Endothelial cell of umbilical vein (primary cell): ENCODE measurements at regions not wholly inside any gene's neighbourhood (a gene's known extent, or its start where the extent isn't known, plus 50 kb on each side); places are given as distances from the start of the nearest gene placed in this dataset.

Experiments used
- CTCF ChIP-seq, 2 donors: IDR thresholded peaks; 1 replicate in 1 of 2; 2 replicates in 1 of 2; pipeline ENCODE4 v1.5.1; 2011; ENCODE audit warnings: low read length in 2 of 2, mild to moderate bottlenecking in 2 of 2, moderate library complexity in 2 of 2, control low read depth in 1 of 2, inconsistent platforms in 1 of 2, low read depth in 1 of 2; ENCODE audit not compliant: insufficient read depth in 1 of 2; ENCODE audit errors: extremely low read depth in 1 of 2
- EZH2 ChIP-seq: IDR thresholded peaks from 2 replicates; pipeline ENCODE4 v1.6.1; 2012; ENCODE audit warnings: borderline replicate concordance, low read depth, mild to moderate bottlenecking, moderate library complexity, low read length, inconsistent platforms; ENCODE audit not compliant: severe bottlenecking
- GATA2 ChIP-seq: IDR thresholded peaks from 2 replicates; pipeline ENCODE4 v1.7.0; 2011; ENCODE audit warnings: low read depth, mild to moderate bottlenecking, moderate library complexity, mixed read lengths, low read length; ENCODE audit not compliant: insufficient read length, insufficient read depth
- MAX ChIP-seq: IDR thresholded peaks from 2 replicates; pipeline ENCODE4 v1.6.1; 2011; ENCODE audit not compliant: insufficient read depth, insufficient read length
- POLR2A ChIP-seq: IDR thresholded peaks from 2 replicates; pipeline ENCODE4 v1.6.1; 2012; ENCODE audit warnings: low read depth, mild to moderate bottlenecking, control low read depth, low read length
- POLR2AphosphoS5 ChIP-seq: IDR thresholded peaks from 2 replicates; pipeline ENCODE4 v1.6.1; 2012; ENCODE audit warnings: low read depth, mild to moderate bottlenecking, control low read depth, low read length, moderate library complexity; ENCODE audit not compliant: insufficient read depth

- TF ChIP-seq CTCF (IDR thresholded peaks at IDR 0.05; ENCODE audit: extremely low read depth in 1 of 2, insufficient read depth in 1 of 2, low read depth in 1 of 2, low read length in 2 of 2) (no peak), POLR2A (no peak), EZH2 (no peak), GATA2 (no peak), POLR2AphosphoS5 (no peak), MAX (no peak)
Observed at GRCh38 chr6:142500250-142500786, 198.5 kb downstream of the ADGRG6 start.
